WTC11 (cell line): ENCODE measurements at regions not wholly inside any gene's neighbourhood (a gene's known extent, or its start where the extent isn't known, plus 50 kb on each side); places are given as distances from the start of the nearest gene placed in this dataset.

ENCODE experiments used
- CTCF ChIP-seq: fragments of 200-600 bp; IDR thresholded peaks from 2 replicates; pipeline ENCODE4 v1.8.0; 2022; ENCODE audit warnings: antibody characterized with exemption
- ETV6 ChIP-seq: sonication (generic); formaldehyde crosslinking; IDR thresholded peaks from 2 replicates; pipeline ENCODE4 v1.8.1; 2022; ENCODE audit warnings: mild to moderate bottlenecking, missing genetic modification reagents
- JUN ChIP-seq: sonication (generic); formaldehyde crosslinking; IDR thresholded peaks from 2 replicates; pipeline ENCODE4 v1.8.0; 2023; ENCODE audit warnings: mild to moderate bottlenecking, missing genetic modification reagents
- SP1 ChIP-seq: sonication (generic); formaldehyde crosslinking; conservative IDR thresholded peaks from 2 replicates; pipeline ENCODE4 v1.8.1; 2022; ENCODE audit warnings: missing genetic modification reagents
- STAT6 ChIP-seq: sonication (generic); formaldehyde crosslinking; conservative IDR thresholded peaks from 2 replicates; pipeline ENCODE4 v1.8.1; 2023; ENCODE audit warnings: mild to moderate bottlenecking, low read depth, missing genetic modification reagents, moderate library complexity
- TCF7 ChIP-seq: sonication (generic); formaldehyde crosslinking; IDR thresholded peaks from 2 replicates; pipeline ENCODE4 v1.8.0; 2022; ENCODE audit warnings: mild to moderate bottlenecking, low read depth, missing genetic modification reagents, moderate library complexity
- ZNF396 ChIP-seq: fragments of 250-450 bp; sonication (Bioruptor Pico); IDR thresholded peaks from 2 replicates; pipeline ENCODE4 v1.8.0; 2021; ENCODE audit warnings: mild to moderate bottlenecking, moderate library complexity, borderline replicate concordance
- TF ChIP-seq, protein P1 (sequence below): fragments of 250-450 bp; sonication (Bioruptor Pico); conservative IDR thresholded peaks from 2 replicates; pipeline ENCODE4 v1.9.0; 2021; ENCODE audit warnings: mild to moderate bottlenecking

DNA sequence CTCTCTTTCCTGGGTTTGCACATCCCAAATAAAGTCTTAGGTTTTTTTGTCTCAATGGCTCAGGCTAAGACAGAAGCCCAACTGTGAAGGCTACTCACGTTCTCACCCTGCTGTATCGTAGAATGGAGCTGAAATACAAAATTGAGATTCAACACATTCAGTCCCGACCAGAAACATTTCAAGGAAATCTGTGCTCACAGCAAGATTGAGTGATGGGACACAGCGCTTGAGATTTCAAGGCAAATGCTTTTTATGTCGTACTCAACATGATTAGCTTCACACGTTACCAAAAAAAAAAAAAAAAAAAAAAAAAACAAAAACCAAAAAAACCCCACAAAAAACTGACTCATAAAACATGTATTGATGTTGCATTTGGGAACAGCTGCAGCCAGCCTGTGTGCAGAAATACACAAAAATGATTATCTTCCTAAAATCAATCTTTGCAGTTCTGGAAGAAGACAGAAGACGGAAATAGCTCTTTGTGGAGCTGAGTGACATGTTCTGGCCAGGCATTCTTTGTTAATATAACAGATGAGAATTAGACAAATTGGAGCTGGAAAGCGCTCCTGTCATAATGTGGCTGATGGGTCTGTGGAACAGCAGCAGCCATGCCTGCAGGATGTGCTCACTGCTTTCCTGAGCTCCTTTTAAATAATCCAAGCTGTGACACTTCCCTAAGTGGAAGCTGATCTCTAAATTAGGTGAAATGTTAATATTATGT is 453.2 kb downstream of the LPIN1 start:
- no peak for TF ChIP-seq CTCF
- TF ChIP-seq STAT6 (CRISPR knock-in tag), result no peak
- TF ChIP-seq ZNF396, result no peak
- TF ChIP-seq SP1 (CRISPR knock-in tag), result no peak
- TF ChIP-seq TCF7 (CRISPR knock-in tag), result no peak
- no peak for TF ChIP-seq JUN
- TF ChIP-seq ETV6 (CRISPR knock-in tag), result no peak
- TF ChIP-seq, protein P1, sequence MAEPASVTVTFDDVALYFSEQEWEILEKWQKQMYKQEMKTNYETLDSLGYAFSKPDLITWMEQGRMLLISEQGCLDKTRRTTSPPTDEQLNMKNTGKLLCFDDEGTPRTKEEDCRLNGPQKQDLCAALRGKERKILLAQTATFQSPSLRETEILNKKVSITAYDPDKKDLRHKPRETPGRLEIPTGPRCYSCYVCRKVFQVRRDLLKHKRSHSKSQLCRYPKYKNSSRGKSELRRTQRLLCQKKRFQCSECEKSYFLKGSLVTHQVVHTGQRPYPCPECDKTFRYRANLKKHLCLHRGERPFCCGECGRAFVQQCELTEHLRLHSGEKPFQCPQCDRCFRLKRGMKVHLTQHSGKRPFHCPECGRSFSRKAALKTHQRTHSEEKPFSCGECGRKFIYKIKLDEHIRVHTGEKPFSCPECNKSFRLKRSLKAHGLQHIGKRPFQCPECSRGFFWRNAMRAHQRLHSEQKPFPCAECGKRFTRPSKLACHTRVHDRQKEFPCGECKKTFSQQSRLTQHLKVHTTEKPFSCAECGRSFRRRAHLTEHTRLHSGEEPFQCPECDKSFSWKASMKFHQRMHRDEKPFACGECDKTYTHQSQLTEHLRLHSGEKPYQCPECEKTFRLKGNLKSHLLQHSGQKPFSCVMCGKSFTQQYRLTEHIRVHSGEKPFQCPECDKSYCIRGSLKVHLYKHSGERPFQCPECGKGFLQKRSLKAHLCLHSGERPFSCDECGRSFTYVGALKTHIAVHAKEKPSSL (CRISPR knock-in tag), result no peak
